ENCODE measurements at regions not wholly inside any gene's neighbourhood (a gene's known extent, or its start where the extent isn't known, plus 50 kb on each side); places are given as distances from the start of the nearest gene placed in this dataset.

GRCh38 chr11:69231466-69232018 lies 62.4 kb upstream of the MYEOV start:
- DNase-seq (ENCODE audit: low read depth) = no peak
- in situ Hi-C loops (cut with HindIII; ENCODE audit: low sequenced_read_pairs) = no loop called here
- no peak for TF ChIP-seq CTCF (IDR thresholded peaks at IDR 0.05; ENCODE audit: low read depth, low read length, missing control alignments)
- no peak overlapping the region for H3K4me3 ChIP-seq (ENCODE audit: low read depth, low read length)

GRCh38 chr11:69232821-69233743 lies 60.9 kb upstream of the MYEOV start:
- no peak for DNase-seq (ENCODE audit: low read depth)
- no peak overlapping the region for H3K4me3 ChIP-seq (ENCODE audit: low read depth, low read length)
- in situ Hi-C loops (cut with HindIII; ENCODE audit: low sequenced_read_pairs) = no loop called here
- TF ChIP-seq CTCF (IDR thresholded peaks at IDR 0.05; ENCODE audit: low read depth, low read length, missing control alignments) = no peak

GRCh38 chr11:69233744-69234570 lies 60.0 kb upstream of the MYEOV start:
- no peak overlapping the region for H3K4me3 ChIP-seq (ENCODE audit: low read depth, low read length)
- DNase-seq (ENCODE audit: low read depth) = no peak
- in situ Hi-C loops (cut with HindIII; ENCODE audit: low sequenced_read_pairs) = no loop called here
- no peak for TF ChIP-seq CTCF (IDR thresholded peaks at IDR 0.05; ENCODE audit: low read depth, low read length, missing control alignments)

- in situ Hi-C loops (cut with HindIII; ENCODE audit: low sequenced_read_pairs) = no loop called here
- H3K4me3 ChIP-seq (ENCODE audit: low read depth, low read length) = no peak overlapping the region
- no peak for TF ChIP-seq CTCF (IDR thresholded peaks at IDR 0.05; ENCODE audit: low read depth, low read length, missing control alignments)
- DNase-seq (ENCODE audit: low read depth) = no peak
Measured at GRCh38 chr11:69234740-69235710, 58.9 kb upstream of the MYEOV start.

- in situ Hi-C loops (cut with HindIII; ENCODE audit: low sequenced_read_pairs) = no loop called here
- no peak for DNase-seq (ENCODE audit: low read depth)
- TF ChIP-seq CTCF (IDR thresholded peaks at IDR 0.05; ENCODE audit: low read depth, low read length, missing control alignments) = no peak
- H3K4me3 ChIP-seq (ENCODE audit: low read depth, low read length) = no peak overlapping the region
Measured at GRCh38 chr11:69238573-69239351, 55.2 kb upstream of the MYEOV start.

All from astrocyte of the cerebellum (primary cell).